ENCODE measurements at regions not wholly inside any gene's neighbourhood (a gene's known extent, or its start where the extent isn't known, plus 50 kb on each side); places are given as distances from the start of the nearest gene placed in this dataset.

DNA sequence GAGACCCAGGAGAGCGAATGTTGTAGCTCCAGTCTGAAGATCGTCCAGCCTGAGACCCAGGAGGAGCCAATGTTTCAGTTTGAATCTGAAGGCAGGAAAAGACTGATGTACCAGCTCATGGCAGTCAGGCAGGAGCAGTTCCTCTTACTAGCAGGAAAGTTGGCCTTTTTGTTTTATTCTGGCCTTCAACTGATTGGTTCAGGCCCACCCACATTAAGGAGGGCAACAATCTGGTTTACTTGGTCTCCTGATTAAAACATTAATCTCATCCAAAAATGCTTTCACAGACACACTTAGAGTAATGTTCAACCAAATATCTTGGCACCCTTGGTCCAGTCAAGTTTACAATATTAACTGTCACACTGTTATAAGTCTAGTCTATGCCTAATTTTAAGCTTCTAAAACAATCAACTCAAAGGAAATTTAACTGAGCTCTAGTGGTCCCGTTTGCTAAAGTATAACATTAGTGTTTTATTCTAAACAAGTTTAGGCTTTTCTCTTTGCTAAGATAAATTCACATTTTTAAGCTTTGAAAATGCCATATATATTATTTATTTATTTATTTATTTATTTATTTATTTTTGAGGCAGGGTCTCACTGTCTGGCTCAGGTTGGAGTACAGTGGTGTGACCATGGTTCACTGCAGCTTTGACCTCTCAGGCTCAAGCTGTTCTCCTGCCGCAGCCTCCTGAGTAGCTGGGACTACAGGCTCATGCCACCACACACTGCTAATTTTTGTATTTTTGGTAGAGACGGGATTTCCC, 275.5 kb upstream of the SLC35B3 start:
- Histone ChIP-seq H3K14ac (replicated peaks; ENCODE audit: low read depth, low read length) (no peak overlapping the region), H2AK5ac (ENCODE audit: low read depth, low read length) (no peak overlapping the region), H2AK9ac (replicated peaks; ENCODE audit: low read depth, low read length, poor library complexity) (no peak overlapping the region), H3K4me2 (ENCODE audit: low read depth, low read length) (no peak overlapping the region), H3K56ac (ENCODE audit: extremely low read depth, insufficient read depth, low read length) (no peak overlapping the region), H2BK20ac (ENCODE audit: low read depth, low read length) (no peak overlapping the region), H3K9ac (ENCODE audit: low read depth, low read length) (no peak overlapping the region), H3K4me3 (ENCODE audit: insufficient read depth, low read depth, low read length) (no peak overlapping the region), H3K27me3 (ENCODE audit: control insufficient read depth, insufficient read depth, low read length) (no peaks in the 10 kb centered on the region), H2BK120ac (ENCODE audit: low read depth, low read length) (no peak overlapping the region), H4K5ac (ENCODE audit: low read depth, low read length) (no peak overlapping the region), H4K8ac (ENCODE audit: low read depth in 2 of 2, low read length in 2 of 2) (no peak overlapping the region), H3K9me3 (ENCODE audit: control insufficient read depth, insufficient read depth, low read length) (peaks cover 9% of the 10 kb centered on the region), H2BK5ac (ENCODE audit: low read depth, low read length, poor library complexity, severe bottlenecking) (no peak overlapping the region), H3K79me1 (ENCODE audit: low read depth in 1 of 2, low read length in 2 of 2) (no peaks in the 10 kb centered on the region), H3K4ac (ENCODE audit: low read depth, low read length) (no peak overlapping the region), H2AFZ (replicated peaks; ENCODE audit: low read length, poor library complexity) (no peak overlapping the region), H3K4me1 (ENCODE audit: control insufficient read depth, insufficient read depth, low read length) (no peaks in the 10 kb centered on the region), H2BK15ac (ENCODE audit: low read depth, low read length) (no peak overlapping the region), H3K27ac (ENCODE audit: insufficient read depth, low read length) (no peak overlapping the region), H4K20me1 (ENCODE audit: insufficient read depth, low read length) (no peaks in the 10 kb centered on the region), H3K23ac (ENCODE audit: low read depth, low read length) (no peak overlapping the region), H3K18ac (ENCODE audit: low read depth, low read length) (no peak overlapping the region), H3K9me1 (ENCODE audit: insufficient read depth, low read length) (no peaks in the 10 kb centered on the region), H3K36me3 (ENCODE audit: control insufficient read depth, insufficient read depth, low read length) (no peaks in the 10 kb centered on the region), H4K91ac (ENCODE audit: insufficient read depth, low read depth, low read length) (no peak overlapping the region)
- TF ChIP-seq RAD21 (IDR thresholded peaks at IDR 0.05; ENCODE audit: low read length) (no peak), CEBPB (IDR thresholded peaks at IDR 0.05; ENCODE audit: low read depth, low read length) (no peak), FOS (IDR thresholded peaks at IDR 0.05; ENCODE audit: low read depth, low read length) (no peak), SMC3 (IDR thresholded peaks at IDR 0.05; ENCODE audit: low read depth, low read length) (no peak), CHD1 (IDR thresholded peaks at IDR 0.05; ENCODE audit: low read depth, low read length) (no peak), MAFK (IDR thresholded peaks at IDR 0.05; ENCODE audit: low read depth, low read length) (no peak), POLR2A (IDR thresholded peaks at IDR 0.05; ENCODE audit: low read depth, low read length) (no peak), RFX5 (IDR thresholded peaks at IDR 0.05; ENCODE audit: low read depth, low read length) (no peak), BHLHE40 (IDR thresholded peaks at IDR 0.05; ENCODE audit: low read depth, low read length) (no peak), MXI1 (IDR thresholded peaks at IDR 0.05; ENCODE audit: borderline replicate concordance, low read depth, low read length) (no peak), RCOR1 (IDR thresholded peaks at IDR 0.05; ENCODE audit: insufficient replicate concordance, low read length) (no peak), NFE2L2 (IDR thresholded peaks at IDR 0.05; ENCODE audit: low read depth, low read length) (no peak), MAZ (IDR thresholded peaks at IDR 0.05; ENCODE audit: borderline replicate concordance, low read depth, low read length) (no peak)
- TF ChIP-seq, protein P1, sequence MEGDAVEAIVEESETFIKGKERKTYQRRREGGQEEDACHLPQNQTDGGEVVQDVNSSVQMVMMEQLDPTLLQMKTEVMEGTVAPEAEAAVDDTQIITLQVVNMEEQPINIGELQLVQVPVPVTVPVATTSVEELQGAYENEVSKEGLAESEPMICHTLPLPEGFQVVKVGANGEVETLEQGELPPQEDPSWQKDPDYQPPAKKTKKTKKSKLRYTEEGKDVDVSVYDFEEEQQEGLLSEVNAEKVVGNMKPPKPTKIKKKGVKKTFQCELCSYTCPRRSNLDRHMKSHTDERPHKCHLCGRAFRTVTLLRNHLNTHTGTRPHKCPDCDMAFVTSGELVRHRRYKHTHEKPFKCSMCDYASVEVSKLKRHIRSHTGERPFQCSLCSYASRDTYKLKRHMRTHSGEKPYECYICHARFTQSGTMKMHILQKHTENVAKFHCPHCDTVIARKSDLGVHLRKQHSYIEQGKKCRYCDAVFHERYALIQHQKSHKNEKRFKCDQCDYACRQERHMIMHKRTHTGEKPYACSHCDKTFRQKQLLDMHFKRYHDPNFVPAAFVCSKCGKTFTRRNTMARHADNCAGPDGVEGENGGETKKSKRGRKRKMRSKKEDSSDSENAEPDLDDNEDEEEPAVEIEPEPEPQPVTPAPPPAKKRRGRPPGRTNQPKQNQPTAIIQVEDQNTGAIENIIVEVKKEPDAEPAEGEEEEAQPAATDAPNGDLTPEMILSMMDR (conservative IDR thresholded peaks at IDR 0.05; ENCODE audit: low read depth, low read length), result no peak
- TF ChIP-seq, protein P2, sequence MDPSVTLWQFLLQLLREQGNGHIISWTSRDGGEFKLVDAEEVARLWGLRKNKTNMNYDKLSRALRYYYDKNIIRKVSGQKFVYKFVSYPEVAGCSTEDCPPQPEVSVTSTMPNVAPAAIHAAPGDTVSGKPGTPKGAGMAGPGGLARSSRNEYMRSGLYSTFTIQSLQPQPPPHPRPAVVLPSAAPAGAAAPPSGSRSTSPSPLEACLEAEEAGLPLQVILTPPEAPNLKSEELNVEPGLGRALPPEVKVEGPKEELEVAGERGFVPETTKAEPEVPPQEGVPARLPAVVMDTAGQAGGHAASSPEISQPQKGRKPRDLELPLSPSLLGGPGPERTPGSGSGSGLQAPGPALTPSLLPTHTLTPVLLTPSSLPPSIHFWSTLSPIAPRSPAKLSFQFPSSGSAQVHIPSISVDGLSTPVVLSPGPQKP (IDR thresholded peaks at IDR 0.05; ENCODE audit: borderline replicate concordance, low read depth, low read length), result no peak
- TF ChIP-seq, protein P3, sequence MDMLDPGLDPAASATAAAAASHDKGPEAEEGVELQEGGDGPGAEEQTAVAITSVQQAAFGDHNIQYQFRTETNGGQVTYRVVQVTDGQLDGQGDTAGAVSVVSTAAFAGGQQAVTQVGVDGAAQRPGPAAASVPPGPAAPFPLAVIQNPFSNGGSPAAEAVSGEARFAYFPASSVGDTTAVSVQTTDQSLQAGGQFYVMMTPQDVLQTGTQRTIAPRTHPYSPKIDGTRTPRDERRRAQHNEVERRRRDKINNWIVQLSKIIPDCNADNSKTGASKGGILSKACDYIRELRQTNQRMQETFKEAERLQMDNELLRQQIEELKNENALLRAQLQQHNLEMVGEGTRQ (IDR thresholded peaks at IDR 0.05; ENCODE audit: low read depth, low read length), result no peak
- CTCF ChIA-PET, result no interaction called here
- DNase-seq (no peak), ATAC-seq (ENCODE audit: low read depth) (no peak)
- whole genome bisulfite sequencing, 2 experiments (ENCODE audit: extremely low coverage in 2 of 2, insufficient read length in 1 of 2), result 76% methylated on average over 2 of the region's 5 CpGs; no CpG with 5 or more reads in 1 of the 2 experiments
- intact Hi-C loops (cut with micrococcal nuclease) (no loop called here), in situ Hi-C loops (cut with MboI; ENCODE audit: low sequenced_read_pairs) (no loop called here), dilution Hi-C loops (cut with HindIII; ENCODE audit: low sequenced_read_pairs, unreplicated experiment) (no loop called here)
- POLR2A ChIA-PET (ENCODE audit: unreplicated experiment), result no interaction called here
- no TSS peak for BruUV-seq (replicated peaks)
